Hypothalamus (tissue), 51 donors: ENCODE measurements at regions not wholly inside any gene's neighbourhood (a gene's known extent, or its start where the extent isn't known, plus 50 kb on each side); places are given as distances from the start of the nearest gene placed in this dataset.

Experiments used
- DNase-seq, 51 donors: peaks; one replicate each; lab custom pipeline; 2025; lab: John Stamatoyannopoulos, UW

DNA sequence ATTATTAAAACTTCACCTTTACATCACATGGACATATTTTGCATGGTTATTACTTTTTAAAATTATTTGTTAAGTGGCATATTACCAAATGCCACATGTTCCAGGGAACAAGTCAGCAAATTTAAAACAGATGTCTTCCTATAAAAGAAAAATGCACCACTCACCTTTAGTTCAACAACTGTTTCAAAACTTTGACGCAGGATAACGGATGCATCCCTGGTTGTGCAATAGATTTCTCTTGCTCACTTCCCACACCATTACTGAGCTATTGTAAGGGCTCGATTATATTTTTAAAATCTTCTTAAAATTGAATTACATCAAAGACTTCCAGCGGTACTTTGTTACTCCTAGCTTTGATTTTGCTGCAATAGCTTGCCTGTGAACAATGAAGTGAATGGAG, 93.0 kb upstream of the ARHGAP24 start:
- no peak for DNase-seq

DNA sequence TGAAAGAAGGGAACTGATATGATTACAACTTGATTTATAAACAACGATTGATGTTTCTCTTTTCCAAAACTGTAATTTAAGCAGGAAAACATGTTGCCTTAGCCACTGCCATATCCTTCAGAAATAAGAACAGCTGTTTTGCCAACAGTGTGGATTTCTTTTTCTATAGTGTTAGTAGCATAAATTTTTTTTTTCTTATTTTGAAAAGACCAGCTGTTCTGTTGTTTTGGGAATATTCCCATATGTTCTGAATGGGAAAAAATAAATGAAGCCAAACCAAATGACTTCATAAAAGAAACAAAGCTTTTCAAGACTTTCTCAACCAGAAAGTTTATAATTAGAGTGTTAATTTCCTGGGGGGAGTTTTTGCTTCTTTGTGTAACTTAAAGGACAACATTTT, 83.9 kb upstream of the ARHGAP24 start:
- DNase-seq = no peak

DNA sequence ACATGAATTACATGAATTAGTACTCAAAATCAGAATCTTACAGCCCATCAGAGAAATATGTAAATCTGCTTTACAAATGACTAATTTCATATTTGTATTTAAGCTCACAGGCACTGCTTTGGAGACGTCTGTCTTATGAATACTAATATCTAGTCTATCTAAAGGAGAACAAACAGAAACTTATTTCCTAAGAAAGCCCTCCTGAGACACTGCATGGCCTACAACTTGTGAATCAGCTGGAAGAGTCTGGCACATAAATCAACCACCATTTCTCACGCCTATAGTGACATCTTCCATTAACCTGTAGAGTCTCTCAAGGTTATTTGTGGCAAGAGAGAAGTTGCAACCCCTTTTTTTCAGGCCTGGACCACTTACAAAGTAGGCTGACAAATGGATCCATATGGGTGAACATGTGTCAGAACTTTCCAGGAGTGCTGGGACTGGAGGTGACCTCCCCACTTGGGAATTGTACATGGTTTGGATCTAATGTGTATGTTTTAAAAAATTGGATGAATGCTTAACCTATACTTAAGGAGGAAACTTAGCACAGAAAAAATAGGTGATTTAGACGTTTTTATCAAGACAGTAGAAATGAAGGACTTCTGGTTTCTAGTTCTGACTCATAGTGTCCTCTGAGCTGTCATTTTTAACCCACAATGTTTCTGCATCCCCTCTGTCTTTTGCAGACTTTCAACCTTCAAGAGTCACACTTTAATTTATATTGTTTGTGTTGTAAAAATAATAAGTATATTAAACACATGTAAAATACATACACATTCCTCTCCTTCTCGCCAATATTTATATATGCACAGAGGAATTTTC, 83.2 kb upstream of the ARHGAP24 start:
- no peak for DNase-seq

DNA sequence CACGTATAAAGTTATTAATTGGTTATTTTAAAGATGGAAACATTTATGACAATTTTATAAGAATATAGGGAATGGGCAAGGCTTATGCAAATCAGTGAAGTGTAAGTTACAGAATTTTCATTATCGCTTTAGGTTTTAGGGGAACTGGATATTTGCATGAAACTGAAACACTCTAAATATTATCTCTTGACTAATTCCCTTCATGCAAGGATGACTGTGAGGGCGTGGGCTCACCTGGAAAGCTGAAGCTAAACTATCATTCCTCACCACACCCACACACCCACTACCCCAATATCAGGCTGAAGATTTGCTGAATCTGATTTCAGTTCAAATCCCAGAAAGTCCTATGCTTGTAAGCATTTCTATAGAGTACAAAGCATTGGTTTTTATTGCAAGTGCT, 81.7 kb upstream of the ARHGAP24 start:
- no peak for DNase-seq

DNA sequence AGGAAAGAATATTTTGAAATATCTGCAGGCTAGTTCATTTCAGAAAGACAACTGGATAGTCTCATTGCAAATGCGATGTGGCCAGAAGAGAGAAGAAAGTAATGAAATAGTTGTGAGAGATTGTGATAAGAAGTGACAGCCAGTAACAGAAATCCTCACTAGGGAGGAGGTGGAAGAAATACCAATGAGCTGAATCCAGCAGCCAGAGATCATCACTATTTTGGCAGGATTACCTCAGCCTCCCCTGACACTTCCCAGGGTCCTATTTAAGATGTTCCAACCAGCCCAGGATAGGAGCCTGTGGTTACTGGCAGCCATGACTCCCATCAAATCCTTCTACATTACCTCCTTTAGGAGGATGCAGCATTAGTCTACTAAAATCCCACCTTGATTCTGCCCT, 76.7 kb upstream of the ARHGAP24 start:
- no peak for DNase-seq

GRCh38 chr4:85399270-85399669, 75.7 kb upstream of the ARHGAP24 start:
- no peak for DNase-seq

DNA sequence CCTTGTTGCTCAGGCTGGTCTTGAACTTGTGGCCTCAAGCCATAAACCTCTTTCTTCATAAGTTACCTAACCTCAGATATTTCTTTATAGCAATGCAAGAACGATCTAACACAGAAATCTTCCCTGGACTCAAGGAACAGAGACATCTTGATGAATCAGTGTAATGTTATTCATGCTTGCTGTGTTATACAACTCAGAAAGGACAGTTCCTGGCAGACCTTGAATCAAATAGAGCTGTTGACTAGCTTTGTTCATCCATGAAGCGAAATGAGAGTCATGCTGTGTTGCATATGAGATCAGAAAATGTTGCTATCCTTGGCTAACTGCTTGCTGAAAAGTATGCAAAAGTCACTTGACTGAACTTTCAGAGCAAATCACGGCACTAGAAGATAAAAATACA, 72.6 kb upstream of the ARHGAP24 start:
- no peak for DNase-seq

DNA sequence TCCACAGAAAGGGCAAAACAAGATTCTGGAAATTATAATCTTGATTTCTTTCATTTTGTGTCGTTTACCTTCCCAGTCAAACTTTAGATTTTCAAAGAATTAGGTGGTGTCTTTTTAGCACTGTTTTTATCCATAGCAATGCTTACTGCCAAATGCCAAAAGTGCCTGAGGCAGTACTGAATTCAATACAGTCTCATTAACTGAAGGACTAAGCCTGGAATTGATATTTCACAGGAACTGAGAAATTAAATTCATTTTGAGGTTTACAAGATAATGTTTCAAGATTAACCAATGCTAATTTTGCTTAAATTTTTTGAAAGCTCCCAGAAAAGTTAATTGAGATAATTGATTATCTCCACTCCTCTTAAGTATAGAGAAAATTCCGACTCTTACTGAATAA, 68.8 kb upstream of the ARHGAP24 start:
- DNase-seq = no peak

GRCh38 chr4:85407546-85407945, 67.4 kb upstream of the ARHGAP24 start:
- no peak for DNase-seq

DNA sequence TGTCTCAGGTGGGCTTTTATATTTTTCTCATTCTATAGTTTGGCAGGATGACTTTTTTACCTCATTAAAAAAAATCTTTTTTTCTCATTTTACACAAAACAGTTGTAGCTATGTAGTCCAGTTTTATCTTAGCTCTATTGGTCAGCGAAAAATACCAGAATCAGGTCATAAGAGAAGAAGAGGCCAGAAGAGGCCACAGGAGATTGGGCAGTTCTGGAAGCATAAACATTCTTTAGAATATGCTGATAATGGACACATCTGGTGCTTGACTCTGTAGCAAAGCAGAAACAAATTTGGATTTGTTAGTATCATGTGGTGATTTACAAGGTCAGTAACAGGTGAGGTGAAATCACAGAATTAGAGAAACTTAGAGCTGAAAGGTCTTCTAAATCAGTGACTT, 66.6 kb upstream of the ARHGAP24 start:
- no peak for DNase-seq

- DNase-seq = no peak
These were observed 65.7 kb upstream of the ARHGAP24 start for GRCh38 chr4:85409251-85409650.

- DNase-seq = no peak
These were observed 63.6 kb upstream of the ARHGAP24 start for GRCh38 chr4:85411386-85411785.

DNA sequence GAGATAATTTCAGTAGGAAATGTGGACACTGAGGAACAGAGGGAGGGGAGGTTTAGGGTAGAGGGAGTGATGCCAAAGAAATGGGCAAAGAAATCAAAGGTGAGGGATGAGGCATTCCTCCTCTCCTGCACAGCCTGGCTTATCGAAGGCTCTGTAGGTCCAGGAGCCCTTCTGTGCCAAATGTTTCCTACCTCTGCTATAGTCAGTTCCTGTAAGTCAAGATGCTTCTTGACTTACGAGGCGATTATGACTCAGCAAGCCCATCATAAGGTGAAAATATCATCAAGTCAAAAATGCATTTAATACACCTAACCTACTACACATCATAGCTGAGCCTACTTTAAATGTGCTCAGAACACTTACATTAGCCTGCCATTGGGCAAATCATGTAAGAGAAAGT, 60.0 kb upstream of the ARHGAP24 start:
- no peak for DNase-seq

GRCh38 chr4:85416094-85416493, 58.9 kb upstream of the ARHGAP24 start:
- no peak for DNase-seq

DNA sequence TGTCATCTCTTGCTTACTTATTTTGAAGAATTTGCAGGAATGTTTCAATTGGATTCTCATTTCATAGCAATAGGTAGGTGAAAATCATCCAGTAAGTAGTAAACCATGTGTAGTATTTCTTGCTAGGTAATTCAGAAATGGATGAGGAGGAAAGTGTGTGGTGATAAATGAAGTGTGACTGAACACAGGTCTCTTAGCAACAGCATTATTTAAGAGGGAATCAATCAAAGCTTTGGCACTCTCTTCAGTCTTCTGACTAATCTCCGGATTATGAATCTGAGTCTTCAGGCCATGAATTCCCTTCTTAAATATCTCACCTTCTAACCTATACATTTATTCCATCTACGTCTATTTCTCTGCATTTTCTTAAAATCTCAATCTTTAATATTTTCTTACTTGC, 55.8 kb upstream of the ARHGAP24 start:
- DNase-seq = no peak

DNA sequence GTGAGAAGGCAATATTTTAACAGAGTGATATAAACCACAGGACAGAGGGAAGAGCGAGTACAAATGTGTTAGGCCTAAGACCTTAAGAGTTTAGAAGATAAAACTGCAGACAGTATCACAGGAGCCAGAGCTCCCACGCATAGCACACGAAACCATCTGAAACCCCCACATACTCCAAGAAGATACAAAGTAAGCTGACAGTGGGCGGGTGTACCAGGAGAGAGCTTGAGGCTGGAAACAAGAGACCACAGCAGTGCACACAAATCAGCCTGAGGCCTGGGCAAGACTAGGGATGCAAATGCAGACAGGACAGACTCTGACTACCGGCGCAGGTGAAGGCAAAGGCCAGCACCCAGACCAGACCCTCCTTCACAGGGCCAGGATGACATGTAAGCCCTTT, 54.1 kb upstream of the ARHGAP24 start:
- no peak for DNase-seq

DNA sequence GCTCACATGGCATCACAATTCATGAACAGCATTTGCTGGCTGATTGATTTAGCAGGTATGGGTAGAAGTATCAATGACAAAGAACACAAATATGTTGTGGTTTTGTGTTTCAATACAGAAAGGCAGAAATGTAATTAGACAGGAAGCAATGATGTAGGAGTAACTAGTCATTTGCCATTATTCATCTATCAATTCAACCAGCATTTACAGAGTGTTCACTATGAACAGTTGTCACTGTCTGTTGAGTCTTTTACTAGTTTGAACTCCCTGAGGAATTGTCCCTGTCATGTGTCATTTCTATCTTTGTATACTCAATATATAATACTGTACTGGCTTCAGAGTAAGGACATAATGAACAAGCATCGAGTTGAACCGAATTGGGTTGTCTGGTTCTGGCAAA, 51.5 kb upstream of the ARHGAP24 start:
- no peak for DNase-seq
